ENCODE measurements at regions not wholly inside any gene's neighbourhood (a gene's known extent, or its start where the extent isn't known, plus 50 kb on each side); places are given as distances from the start of the nearest gene placed in this dataset.

GRCh38 chr19:32123355-32123940 lies 222.0 kb upstream of the ZNF507 start:
- Histone ChIP-seq H3K9me3 (ENCODE audit: control insufficient read depth, insufficient read depth, low read length) (peaks cover 4% of the 10 kb centered on the region; the same call in 1 of the 2 replicates), H3K23ac (ENCODE audit: low read depth, low read length) (no peak overlapping the region), H2AFZ (replicated peaks; ENCODE audit: low read length, poor library complexity) (no peak overlapping the region), H3K27ac (ENCODE audit: insufficient read depth, low read length) (no peak overlapping the region), H3K36me3 (ENCODE audit: control insufficient read depth, insufficient read depth, low read length) (no peaks in the 10 kb centered on the region), H3K14ac (replicated peaks; ENCODE audit: low read depth, low read length) (no peak overlapping the region), H2BK5ac (ENCODE audit: low read depth, low read length, poor library complexity, severe bottlenecking) (no peak overlapping the region), H3K18ac (ENCODE audit: low read depth, low read length) (no peak overlapping the region), H3K4me2 (ENCODE audit: low read depth, low read length) (no peak overlapping the region), H4K91ac (ENCODE audit: insufficient read depth, low read depth, low read length) (no peak overlapping the region), H3K79me1 (ENCODE audit: low read depth in 1 of 2, low read length in 2 of 2) (no peaks in the 10 kb centered on the region), H3K9ac (ENCODE audit: low read depth, low read length) (no peak overlapping the region), H2BK120ac (ENCODE audit: low read depth, low read length) (no peak overlapping the region), H4K8ac (ENCODE audit: low read depth in 2 of 2, low read length in 2 of 2) (no peak overlapping the region), H3K27me3 (ENCODE audit: control insufficient read depth, insufficient read depth, low read length) (no peaks in the 10 kb centered on the region), H4K5ac (ENCODE audit: low read depth, low read length) (no peak overlapping the region), H3K4me1 (ENCODE audit: control insufficient read depth, insufficient read depth, low read length) (no peaks in the 10 kb centered on the region), H3K4me3 (ENCODE audit: insufficient read depth, low read depth, low read length) (no peak overlapping the region), H3K56ac (ENCODE audit: extremely low read depth, insufficient read depth, low read length) (no peak overlapping the region), H4K20me1 (ENCODE audit: insufficient read depth, low read length) (no peaks in the 10 kb centered on the region), H3K9me1 (ENCODE audit: insufficient read depth, low read length) (no peaks in the 10 kb centered on the region), H3K4ac (ENCODE audit: low read depth, low read length) (no peak overlapping the region), H2AK5ac (ENCODE audit: low read depth, low read length) (no peak overlapping the region), H2BK15ac (ENCODE audit: low read depth, low read length) (no peak overlapping the region), H2BK20ac (ENCODE audit: low read depth, low read length) (no peak overlapping the region), H2AK9ac (replicated peaks; ENCODE audit: low read depth, low read length, poor library complexity) (no peak overlapping the region)
- WGBS, 2 experiments (ENCODE audit: extremely low coverage in 2 of 2, insufficient read length in 1 of 2), result 80% methylated on average over 1 of the region's 11 CpGs; no CpG with 5 or more reads in 1 of the 2 experiments
- no peak for DNase-seq
- intact Hi-C loops (cut with micrococcal nuclease), result no loop called here
- CTCF ChIA-PET, result no interaction called here
- no peak for ATAC-seq (ENCODE audit: low read depth)
- dilution Hi-C loops (cut with HindIII; ENCODE audit: low sequenced_read_pairs, unreplicated experiment), result no loop called here
- TF ChIP-seq NFE2L2 (IDR thresholded peaks at IDR 0.05; ENCODE audit: low read depth, low read length) (no peak), FOS (IDR thresholded peaks at IDR 0.05; ENCODE audit: low read depth, low read length) (no peak), RFX5 (IDR thresholded peaks at IDR 0.05; ENCODE audit: low read depth, low read length) (no peak), CHD1 (IDR thresholded peaks at IDR 0.05; ENCODE audit: low read depth, low read length) (no peak), RCOR1 (IDR thresholded peaks at IDR 0.05; ENCODE audit: insufficient replicate concordance, low read length) (no peak)
- in situ Hi-C loops (cut with MboI; ENCODE audit: low sequenced_read_pairs), result no loop called here
- POLR2A ChIA-PET (ENCODE audit: unreplicated experiment), result no interaction called here
- BruUV-seq (replicated peaks), result no TSS peak

Measured in IMR-90 (cell line).